WTC11 (cell line): ENCODE measurements at regions not wholly inside any gene's neighbourhood (a gene's known extent, or its start where the extent isn't known, plus 50 kb on each side); places are given as distances from the start of the nearest gene placed in this dataset.

Experiments
- ATAC-seq: fragments of 200-7000 bp; cut with Tn5 transposase; 2 replicates; pipeline ENCODE4 v1.10.0; 2021; ENCODE audit warnings: mild to moderate bottlenecking, moderate library complexity
- CTCF ChIA-PET: fragments of 300-600 bp; sonication (Branson Sonifier 250); formaldehyde crosslinking; loops from one replicate; lab custom pipeline; 2021; ENCODE audit warnings: antibody characterized with exemption; lab: Charles Lee
- POLR2A ChIA-PET: fragments of 350-600 bp; sonication (Branson Sonifier 250); formaldehyde crosslinking; loops from one replicate; lab custom pipeline; 2021; ENCODE audit warnings: antibody characterized with exemption; lab: Charles Lee
- DNase-seq: peaks from one replicate; pipeline ENCODE4 v3.0.0; 2021; ENCODE audit warnings: low spot score
- H3K27ac Mint-ChIP-seq: 2 replicates; pipeline ENCODE4 v1.8.0; 2021; ENCODE audit warnings: mixed read lengths
- H3K27me3 Mint-ChIP-seq: 2 replicates; pipeline ENCODE4 v1.8.0; 2021; ENCODE audit warnings: low read depth, mild to moderate bottlenecking, moderate library complexity, mixed read lengths
- H3K36me3 Mint-ChIP-seq: 2 replicates; pipeline ENCODE4 v1.8.0; 2021; ENCODE audit warnings: mixed read lengths
- H3K4me1 Mint-ChIP-seq: 2 replicates; pipeline ENCODE4 v1.8.0; 2022; ENCODE audit warnings: mixed read lengths
- H3K4me3 Mint-ChIP-seq: 2 replicates; pipeline ENCODE4 v1.8.0; 2021; ENCODE audit warnings: mild to moderate bottlenecking, moderate library complexity, mixed read lengths
- H3K9me3 Mint-ChIP-seq: 2 replicates; pipeline ENCODE4 v1.8.0; 2021; ENCODE audit warnings: mixed read lengths
- ATF1 ChIP-seq: sonication (generic); formaldehyde crosslinking; IDR thresholded peaks from 2 replicates; pipeline ENCODE4 v1.8.1; 2023; ENCODE audit warnings: mild to moderate bottlenecking, moderate library complexity, missing genetic modification reagents
- CBFB ChIP-seq: sonication (generic); formaldehyde crosslinking; IDR thresholded peaks from 2 replicates; pipeline ENCODE4 v1.8.1; 2022; ENCODE audit warnings: mild to moderate bottlenecking, low read depth, missing genetic modification reagents
- ELF4 ChIP-seq: sonication (generic); formaldehyde crosslinking; IDR thresholded peaks from 2 replicates; pipeline ENCODE4 v1.8.1; 2022; ENCODE audit warnings: low read depth, mild to moderate bottlenecking, moderate library complexity, missing genetic modification reagents
- GABPB1 ChIP-seq: sonication (generic); formaldehyde crosslinking; IDR thresholded peaks from 2 replicates; pipeline ENCODE4 v1.8.1; 2023; ENCODE audit warnings: mild to moderate bottlenecking, missing genetic modification reagents
- GTF2I ChIP-seq: fragments of 250-450 bp; sonication (Bioruptor Pico); conservative IDR thresholded peaks from 2 replicates; pipeline ENCODE4 v1.4.0; 2021; ENCODE audit warnings: mild to moderate bottlenecking
- MYBL2 ChIP-seq: sonication (generic); formaldehyde crosslinking; IDR thresholded peaks from 2 replicates; pipeline ENCODE4 v1.8.1; 2023; ENCODE audit warnings: mild to moderate bottlenecking, moderate library complexity, missing genetic modification reagents
- NR1H2 ChIP-seq: sonication (generic); formaldehyde crosslinking; IDR thresholded peaks from 2 replicates; pipeline ENCODE4 v1.9.0; 2021; ENCODE audit warnings: mild to moderate bottlenecking, moderate library complexity, missing genetic modification reagents
- NR3C1 ChIP-seq: sonication (generic); formaldehyde crosslinking; conservative IDR thresholded peaks from 2 replicates; pipeline ENCODE4 v1.8.1; 2023; ENCODE audit warnings: low read depth, mild to moderate bottlenecking, missing genetic modification reagents
- RELA ChIP-seq: sonication (generic); formaldehyde crosslinking; IDR thresholded peaks from 2 replicates; pipeline ENCODE4 v1.8.1; 2022; ENCODE audit warnings: missing genetic modification reagents, mild to moderate bottlenecking, borderline replicate concordance
- RORB ChIP-seq: fragments of 250-450 bp; sonication (Bioruptor Pico); IDR thresholded peaks from 2 replicates; pipeline ENCODE4 v1.9.0; 2021; ENCODE audit warnings: mild to moderate bottlenecking
- TCF7 ChIP-seq: sonication (generic); formaldehyde crosslinking; IDR thresholded peaks from 2 replicates; pipeline ENCODE4 v1.8.0; 2022; ENCODE audit warnings: mild to moderate bottlenecking, low read depth, missing genetic modification reagents, moderate library complexity
- TP53 ChIP-seq: sonication (generic); formaldehyde crosslinking; IDR thresholded peaks from 2 replicates; pipeline ENCODE4 v1.8.1; 2023; ENCODE audit warnings: mild to moderate bottlenecking, missing genetic modification reagents
- ZNF671 ChIP-seq: fragments of 250-450 bp; sonication (Bioruptor Pico); IDR thresholded peaks from 2 replicates; pipeline ENCODE4 v1.8.0; 2021; ENCODE audit warnings: mild to moderate bottlenecking
- TF ChIP-seq, protein P1 (sequence below): sonication (generic); formaldehyde crosslinking; IDR thresholded peaks from 2 replicates; pipeline ENCODE4 v1.8.0; 2023; ENCODE audit warnings: missing genetic modification reagents, mild to moderate bottlenecking, borderline replicate concordance
- TF ChIP-seq, protein P2 (sequence below): sonication (generic); formaldehyde crosslinking; IDR thresholded peaks from 2 replicates; pipeline ENCODE4 v1.8.1; 2023; ENCODE audit warnings: mild to moderate bottlenecking, missing genetic modification reagents, moderate library complexity
- TF ChIP-seq, protein P3 (sequence below): fragments of 250-450 bp; sonication (Bioruptor Pico); IDR thresholded peaks from 2 replicates; pipeline ENCODE4 v1.9.0; 2021; ENCODE audit warnings: moderate library complexity, mild to moderate bottlenecking, inconsistent platforms, borderline replicate concordance
- TF ChIP-seq, protein P4 (sequence below): fragments of 250-450 bp; sonication (Bioruptor Pico); IDR thresholded peaks from 2 replicates; pipeline ENCODE4 v2.1.2; 2022; ENCODE audit warnings: mild to moderate bottlenecking, moderate library complexity
- TF ChIP-seq, protein P5 (sequence below): fragments of 250-450 bp; sonication (Bioruptor Pico); IDR thresholded peaks from 2 replicates; pipeline ENCODE4 v1.9.0; 2021; ENCODE audit warnings: mild to moderate bottlenecking, borderline replicate concordance

DNA sequence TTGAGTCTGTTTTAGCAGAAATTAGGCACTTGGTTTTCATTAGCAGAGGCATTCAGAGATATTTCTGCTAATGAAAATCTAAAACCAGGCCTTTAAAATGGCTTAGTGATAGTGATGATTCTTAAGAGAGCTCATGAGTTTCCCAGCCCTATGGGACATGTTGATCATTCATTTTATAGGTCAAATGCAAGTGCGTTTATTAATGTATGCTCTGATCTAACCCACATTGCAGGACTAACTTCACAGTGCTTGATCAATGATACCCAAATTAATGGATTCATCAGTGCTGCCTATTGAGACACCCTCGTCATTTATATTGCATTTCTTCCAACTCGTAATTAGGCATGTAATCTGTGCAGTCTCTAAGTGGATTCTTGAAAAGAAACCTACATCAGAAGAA lies 54.7 kb upstream of the ETAA1 start (continued):
- TF ChIP-seq, protein P1, sequence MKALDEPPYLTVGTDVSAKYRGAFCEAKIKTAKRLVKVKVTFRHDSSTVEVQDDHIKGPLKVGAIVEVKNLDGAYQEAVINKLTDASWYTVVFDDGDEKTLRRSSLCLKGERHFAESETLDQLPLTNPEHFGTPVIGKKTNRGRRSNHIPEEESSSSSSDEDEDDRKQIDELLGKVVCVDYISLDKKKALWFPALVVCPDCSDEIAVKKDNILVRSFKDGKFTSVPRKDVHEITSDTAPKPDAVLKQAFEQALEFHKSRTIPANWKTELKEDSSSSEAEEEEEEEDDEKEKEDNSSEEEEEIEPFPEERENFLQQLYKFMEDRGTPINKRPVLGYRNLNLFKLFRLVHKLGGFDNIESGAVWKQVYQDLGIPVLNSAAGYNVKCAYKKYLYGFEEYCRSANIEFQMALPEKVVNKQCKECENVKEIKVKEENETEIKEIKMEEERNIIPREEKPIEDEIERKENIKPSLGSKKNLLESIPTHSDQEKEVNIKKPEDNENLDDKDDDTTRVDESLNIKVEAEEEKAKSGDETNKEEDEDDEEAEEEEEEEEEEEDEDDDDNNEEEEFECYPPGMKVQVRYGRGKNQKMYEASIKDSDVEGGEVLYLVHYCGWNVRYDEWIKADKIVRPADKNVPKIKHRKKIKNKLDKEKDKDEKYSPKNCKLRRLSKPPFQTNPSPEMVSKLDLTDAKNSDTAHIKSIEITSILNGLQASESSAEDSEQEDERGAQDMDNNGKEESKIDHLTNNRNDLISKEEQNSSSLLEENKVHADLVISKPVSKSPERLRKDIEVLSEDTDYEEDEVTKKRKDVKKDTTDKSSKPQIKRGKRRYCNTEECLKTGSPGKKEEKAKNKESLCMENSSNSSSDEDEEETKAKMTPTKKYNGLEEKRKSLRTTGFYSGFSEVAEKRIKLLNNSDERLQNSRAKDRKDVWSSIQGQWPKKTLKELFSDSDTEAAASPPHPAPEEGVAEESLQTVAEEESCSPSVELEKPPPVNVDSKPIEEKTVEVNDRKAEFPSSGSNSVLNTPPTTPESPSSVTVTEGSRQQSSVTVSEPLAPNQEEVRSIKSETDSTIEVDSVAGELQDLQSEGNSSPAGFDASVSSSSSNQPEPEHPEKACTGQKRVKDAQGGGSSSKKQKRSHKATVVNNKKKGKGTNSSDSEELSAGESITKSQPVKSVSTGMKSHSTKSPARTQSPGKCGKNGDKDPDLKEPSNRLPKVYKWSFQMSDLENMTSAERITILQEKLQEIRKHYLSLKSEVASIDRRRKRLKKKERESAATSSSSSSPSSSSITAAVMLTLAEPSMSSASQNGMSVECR, result no peak
- TF ChIP-seq RORB (CRISPR knock-in tag) (no peak), CBFB (CRISPR knock-in tag) (no peak), ATF1 (CRISPR knock-in tag) (no peak), GTF2I (CRISPR knock-in tag) (no peak), NR1H2 (CRISPR knock-in tag) (no peak)
- TF ChIP-seq, protein P2, sequence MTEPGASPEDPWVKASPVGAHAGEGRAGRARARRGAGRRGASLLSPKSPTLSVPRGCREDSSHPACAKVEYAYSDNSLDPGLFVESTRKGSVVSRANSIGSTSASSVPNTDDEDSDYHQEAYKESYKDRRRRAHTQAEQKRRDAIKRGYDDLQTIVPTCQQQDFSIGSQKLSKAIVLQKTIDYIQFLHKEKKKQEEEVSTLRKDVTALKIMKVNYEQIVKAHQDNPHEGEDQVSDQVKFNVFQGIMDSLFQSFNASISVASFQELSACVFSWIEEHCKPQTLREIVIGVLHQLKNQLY (CRISPR knock-in tag), result no peak

DNA sequence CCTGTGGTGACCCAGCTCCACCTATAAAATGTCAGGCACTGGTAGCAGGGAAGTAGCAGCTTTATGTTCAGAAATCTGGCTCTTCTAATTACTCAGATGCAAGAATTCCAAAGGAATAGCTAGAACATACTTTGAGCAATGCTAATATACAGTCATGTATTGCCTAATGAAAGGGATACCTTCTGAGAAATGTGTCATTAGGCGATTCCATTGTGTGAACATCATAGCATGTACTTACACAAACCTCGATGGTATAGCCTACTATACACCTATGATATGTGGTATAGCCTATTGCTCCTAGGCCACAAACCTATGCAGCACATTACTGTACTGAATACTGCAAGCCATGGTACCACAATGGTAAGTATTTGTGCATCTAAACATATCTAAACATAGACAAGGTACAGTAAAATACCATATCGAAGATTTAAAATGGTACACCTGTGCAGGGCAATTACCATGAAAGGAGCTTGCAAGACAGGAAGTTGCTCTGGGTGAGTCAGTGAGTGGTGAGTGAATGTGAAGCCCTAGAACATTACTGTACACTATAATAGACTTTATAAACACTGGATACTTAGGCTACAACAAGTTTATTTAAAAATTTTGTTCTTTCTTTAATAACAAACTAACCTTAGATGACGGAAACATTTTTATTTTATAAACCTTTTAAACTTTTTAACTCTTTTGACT lies 50.3 kb upstream of the ETAA1 start:
- H3K4me3 Mint-ChIP-seq, result no peak overlapping the region
- TF ChIP-seq, protein P3, sequence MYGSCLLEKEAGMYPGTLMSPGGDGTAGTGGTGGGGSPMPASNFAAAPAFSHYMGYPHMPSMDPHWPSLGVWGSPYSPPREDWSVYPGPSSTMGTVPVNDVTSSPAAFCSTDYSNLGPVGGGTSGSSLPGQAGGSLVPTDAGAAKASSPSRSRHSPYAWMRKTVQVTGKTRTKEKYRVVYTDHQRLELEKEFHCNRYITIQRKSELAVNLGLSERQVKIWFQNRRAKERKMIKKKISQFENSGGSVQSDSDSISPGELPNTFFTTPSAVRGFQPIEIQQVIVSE, result no peak
- TF ChIP-seq GABPB1 (CRISPR knock-in tag) (no peak), NR3C1 (CRISPR knock-in tag) (no peak), TP53 (no peak), TCF7 (no peak), ELF4 (CRISPR knock-in tag) (no peak), ZNF671 (no peak), CBFB (CRISPR knock-in tag) (no peak), MYBL2 (CRISPR knock-in tag) (no peak), RELA (CRISPR knock-in tag) (no peak)
- TF ChIP-seq, protein P4, sequence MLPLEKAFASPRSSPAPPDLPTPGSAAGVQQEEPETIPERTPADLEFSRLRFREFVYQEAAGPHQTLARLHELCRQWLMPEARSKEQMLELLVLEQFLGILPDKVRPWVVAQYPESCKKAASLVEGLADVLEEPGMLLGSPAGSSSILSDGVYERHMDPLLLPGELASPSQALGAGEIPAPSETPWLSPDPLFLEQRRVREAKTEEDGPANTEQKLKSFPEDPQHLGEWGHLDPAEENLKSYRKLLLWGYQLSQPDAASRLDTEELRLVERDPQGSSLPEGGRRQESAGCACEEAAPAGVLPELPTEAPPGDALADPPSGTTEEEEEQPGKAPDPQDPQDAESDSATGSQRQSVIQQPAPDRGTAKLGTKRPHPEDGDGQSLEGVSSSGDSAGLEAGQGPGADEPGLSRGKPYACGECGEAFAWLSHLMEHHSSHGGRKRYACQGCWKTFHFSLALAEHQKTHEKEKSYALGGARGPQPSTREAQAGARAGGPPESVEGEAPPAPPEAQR (CRISPR knock-in tag), result no peak
- TF ChIP-seq, protein P5, sequence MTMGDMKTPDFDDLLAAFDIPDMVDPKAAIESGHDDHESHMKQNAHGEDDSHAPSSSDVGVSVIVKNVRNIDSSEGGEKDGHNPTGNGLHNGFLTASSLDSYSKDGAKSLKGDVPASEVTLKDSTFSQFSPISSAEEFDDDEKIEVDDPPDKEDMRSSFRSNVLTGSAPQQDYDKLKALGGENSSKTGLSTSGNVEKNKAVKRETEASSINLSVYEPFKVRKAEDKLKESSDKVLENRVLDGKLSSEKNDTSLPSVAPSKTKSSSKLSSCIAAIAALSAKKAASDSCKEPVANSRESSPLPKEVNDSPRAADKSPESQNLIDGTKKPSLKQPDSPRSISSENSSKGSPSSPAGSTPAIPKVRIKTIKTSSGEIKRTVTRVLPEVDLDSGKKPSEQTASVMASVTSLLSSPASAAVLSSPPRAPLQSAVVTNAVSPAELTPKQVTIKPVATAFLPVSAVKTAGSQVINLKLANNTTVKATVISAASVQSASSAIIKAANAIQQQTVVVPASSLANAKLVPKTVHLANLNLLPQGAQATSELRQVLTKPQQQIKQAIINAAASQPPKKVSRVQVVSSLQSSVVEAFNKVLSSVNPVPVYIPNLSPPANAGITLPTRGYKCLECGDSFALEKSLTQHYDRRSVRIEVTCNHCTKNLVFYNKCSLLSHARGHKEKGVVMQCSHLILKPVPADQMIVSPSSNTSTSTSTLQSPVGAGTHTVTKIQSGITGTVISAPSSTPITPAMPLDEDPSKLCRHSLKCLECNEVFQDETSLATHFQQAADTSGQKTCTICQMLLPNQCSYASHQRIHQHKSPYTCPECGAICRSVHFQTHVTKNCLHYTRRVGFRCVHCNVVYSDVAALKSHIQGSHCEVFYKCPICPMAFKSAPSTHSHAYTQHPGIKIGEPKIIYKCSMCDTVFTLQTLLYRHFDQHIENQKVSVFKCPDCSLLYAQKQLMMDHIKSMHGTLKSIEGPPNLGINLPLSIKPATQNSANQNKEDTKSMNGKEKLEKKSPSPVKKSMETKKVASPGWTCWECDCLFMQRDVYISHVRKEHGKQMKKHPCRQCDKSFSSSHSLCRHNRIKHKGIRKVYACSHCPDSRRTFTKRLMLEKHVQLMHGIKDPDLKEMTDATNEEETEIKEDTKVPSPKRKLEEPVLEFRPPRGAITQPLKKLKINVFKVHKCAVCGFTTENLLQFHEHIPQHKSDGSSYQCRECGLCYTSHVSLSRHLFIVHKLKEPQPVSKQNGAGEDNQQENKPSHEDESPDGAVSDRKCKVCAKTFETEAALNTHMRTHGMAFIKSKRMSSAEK (CRISPR knock-in tag), result no peak
- TF ChIP-seq, protein P1, result no peak

More for the DNA sequence above, 50.3 kb upstream of the ETAA1 start:
- POLR2A ChIA-PET, result interaction anchor here (0.6 kb wide), 1 partner anchor 314 kb away, joined by 3 read pairs; no protein-coding TSS in a partner anchor
- CTCF ChIA-PET, result interaction anchor here (2.0 kb wide), 1 partner anchor 70 kb away, joined by 4 read pairs; no protein-coding TSS in a partner anchor
- no peak for DNase-seq
- no peak for ATAC-seq
- H3K36me3 Mint-ChIP-seq, result peaks cover 26% of the 10 kb centered on the region
- H3K27me3 Mint-ChIP-seq, result peaks cover 4% of the 10 kb centered on the region; the same call in 1 of the 2 replicates
- H3K4me1 Mint-ChIP-seq, result peaks cover 6% of the 10 kb centered on the region
- H3K9me3 Mint-ChIP-seq, result peaks cover 29% of the 10 kb centered on the region
- no peak overlapping the region for H3K27ac Mint-ChIP-seq
